Gastroesophageal sphincter (tissue), 3 donors: ENCODE measurements at regions not wholly inside any gene's neighbourhood (a gene's known extent, or its start where the extent isn't known, plus 50 kb on each side); places are given as distances from the start of the nearest gene placed in this dataset.

Source experiments
- CTCF ChIP-seq, 4 experiments: fragments of 200-600 bp in 2 of 4; fragments of 450-650 bp in 2 of 4; sonication (generic) in 1 of 4; IDR thresholded peaks; one replicate each; pipeline ENCODE4 v1.5.1; 2017 to 2019; ENCODE audit warnings: antibody characterized with exemption in 4 of 4, mild to moderate bottlenecking in 2 of 4, moderate library complexity in 2 of 4
- EP300 ChIP-seq: sonication (generic); formaldehyde crosslinking; IDR thresholded peaks from one replicate; pipeline ENCODE4 v1.6.1; 2017; ENCODE audit warnings: antibody characterized with exemption, mild to moderate bottlenecking

- TF ChIP-seq CTCF (IDR thresholded peaks at IDR 0.05) (no peak), EP300 (no peak)
These were observed 101.8 kb upstream of the MAST4 start for GRCh38 chr5:66494437-66494836.
